ENCODE measurements at regions not wholly inside any gene's neighbourhood (a gene's known extent, or its start where the extent isn't known, plus 50 kb on each side); places are given as distances from the start of the nearest gene placed in this dataset.
A peak's percentile ranks its signal among the peaks of the same experiment; 100 is the strongest.

DNA sequence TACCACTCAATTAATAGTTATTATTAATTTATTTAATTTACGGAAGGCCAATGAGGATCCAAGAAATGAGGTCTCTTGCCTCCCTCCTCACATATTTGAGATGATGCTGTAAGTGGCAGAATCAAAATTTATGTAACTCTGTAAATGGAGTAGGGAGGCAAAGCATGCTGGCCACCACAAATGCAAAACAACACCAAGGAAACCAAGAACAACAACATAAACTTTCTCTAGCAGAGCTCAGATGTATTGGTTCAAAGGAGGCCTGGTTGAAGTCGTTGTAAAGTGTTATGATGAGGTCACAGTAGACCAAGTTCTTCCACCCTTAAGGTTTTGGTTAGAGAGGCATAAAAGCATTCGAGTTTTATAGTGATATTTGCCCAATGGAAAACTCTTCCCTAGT is 194.8 kb upstream of the FAT1 start:
- TF ChIP-seq MXI1 (IDR thresholded peaks at IDR 0.05; ENCODE audit: borderline replicate concordance, low read depth, low read length) (no peak), NFE2L2 (IDR thresholded peaks at IDR 0.05; ENCODE audit: low read depth, low read length) (no peak), POLR2A (IDR thresholded peaks at IDR 0.05; ENCODE audit: low read depth, low read length) (no peak), BHLHE40 (IDR thresholded peaks at IDR 0.05; ENCODE audit: low read depth, low read length) (no peak), RAD21 (IDR thresholded peaks at IDR 0.05; ENCODE audit: low read length) (no peak), CHD1 (IDR thresholded peaks at IDR 0.05; ENCODE audit: low read depth, low read length) (no peak), SMC3 (IDR thresholded peaks at IDR 0.05; ENCODE audit: low read depth, low read length) (no peak), MAFK (IDR thresholded peaks at IDR 0.05; ENCODE audit: low read depth, low read length) (no peak), FOS (IDR thresholded peaks at IDR 0.05; ENCODE audit: low read depth, low read length) (no peak), RCOR1 (IDR thresholded peaks at IDR 0.05; ENCODE audit: insufficient replicate concordance, low read length) (no peak), CEBPB (IDR thresholded peaks at IDR 0.05; ENCODE audit: low read depth, low read length) (no peak), MAZ (IDR thresholded peaks at IDR 0.05; ENCODE audit: borderline replicate concordance, low read depth, low read length) (no peak), RFX5 (IDR thresholded peaks at IDR 0.05; ENCODE audit: low read depth, low read length) (no peak)
- TF ChIP-seq, protein P1, sequence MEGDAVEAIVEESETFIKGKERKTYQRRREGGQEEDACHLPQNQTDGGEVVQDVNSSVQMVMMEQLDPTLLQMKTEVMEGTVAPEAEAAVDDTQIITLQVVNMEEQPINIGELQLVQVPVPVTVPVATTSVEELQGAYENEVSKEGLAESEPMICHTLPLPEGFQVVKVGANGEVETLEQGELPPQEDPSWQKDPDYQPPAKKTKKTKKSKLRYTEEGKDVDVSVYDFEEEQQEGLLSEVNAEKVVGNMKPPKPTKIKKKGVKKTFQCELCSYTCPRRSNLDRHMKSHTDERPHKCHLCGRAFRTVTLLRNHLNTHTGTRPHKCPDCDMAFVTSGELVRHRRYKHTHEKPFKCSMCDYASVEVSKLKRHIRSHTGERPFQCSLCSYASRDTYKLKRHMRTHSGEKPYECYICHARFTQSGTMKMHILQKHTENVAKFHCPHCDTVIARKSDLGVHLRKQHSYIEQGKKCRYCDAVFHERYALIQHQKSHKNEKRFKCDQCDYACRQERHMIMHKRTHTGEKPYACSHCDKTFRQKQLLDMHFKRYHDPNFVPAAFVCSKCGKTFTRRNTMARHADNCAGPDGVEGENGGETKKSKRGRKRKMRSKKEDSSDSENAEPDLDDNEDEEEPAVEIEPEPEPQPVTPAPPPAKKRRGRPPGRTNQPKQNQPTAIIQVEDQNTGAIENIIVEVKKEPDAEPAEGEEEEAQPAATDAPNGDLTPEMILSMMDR (conservative IDR thresholded peaks at IDR 0.05; ENCODE audit: low read depth, low read length) = no peak
- TF ChIP-seq, protein P2, sequence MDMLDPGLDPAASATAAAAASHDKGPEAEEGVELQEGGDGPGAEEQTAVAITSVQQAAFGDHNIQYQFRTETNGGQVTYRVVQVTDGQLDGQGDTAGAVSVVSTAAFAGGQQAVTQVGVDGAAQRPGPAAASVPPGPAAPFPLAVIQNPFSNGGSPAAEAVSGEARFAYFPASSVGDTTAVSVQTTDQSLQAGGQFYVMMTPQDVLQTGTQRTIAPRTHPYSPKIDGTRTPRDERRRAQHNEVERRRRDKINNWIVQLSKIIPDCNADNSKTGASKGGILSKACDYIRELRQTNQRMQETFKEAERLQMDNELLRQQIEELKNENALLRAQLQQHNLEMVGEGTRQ (IDR thresholded peaks at IDR 0.05; ENCODE audit: low read depth, low read length) = no peak
- 0 out of 2 replicates have a peak overlapping the region, but pooled peaks have one; percentile 4 for H4K91ac ChIP-seq (ENCODE audit: insufficient read depth, low read depth, low read length)
- no CpG with 5 or more reads among the region's 3 CpGs for WGBS, 2 experiments (ENCODE audit: extremely low coverage in 2 of 2, insufficient read length in 1 of 2)
- H4K20me1 ChIP-seq (ENCODE audit: insufficient read depth, low read length) = no peaks in the 10 kb centered on the region
- peak overlapping the region; percentile 74; the same call in 1 of the 2 replicates for H2BK120ac ChIP-seq (ENCODE audit: low read depth, low read length)
- H2BK5ac ChIP-seq (ENCODE audit: low read depth, low read length, poor library complexity, severe bottlenecking) = no peak overlapping the region
- H3K9me1 ChIP-seq (ENCODE audit: insufficient read depth, low read length) = peaks cover 3% of the 10 kb centered on the region; the same call in 1 of the 2 replicates
- no peak overlapping the region for H2AFZ ChIP-seq (replicated peaks; ENCODE audit: low read length, poor library complexity)
- intact Hi-C loops (cut with micrococcal nuclease) (no loop called here), dilution Hi-C loops (cut with HindIII; ENCODE audit: low sequenced_read_pairs, unreplicated experiment) (no loop called here), in situ Hi-C loops (cut with MboI; ENCODE audit: low sequenced_read_pairs) (no loop called here)
- 0 out of 4 replicates have a peak, but pooled peaks cover 0 to 6% of the 10 kb centered on the region in 2 experiments for H3K79me1 ChIP-seq (ENCODE audit: low read depth in 1 of 2, low read length in 2 of 2)
- H3K14ac ChIP-seq (replicated peaks; ENCODE audit: low read depth, low read length) = peak overlapping the region; percentile 7; the same call in 1 of the 2 replicates
- DNase-seq = no peak
- no peak overlapping the region for H2AK9ac ChIP-seq (replicated peaks; ENCODE audit: low read depth, low read length, poor library complexity)
- H3K4me3 ChIP-seq (ENCODE audit: insufficient read depth, low read depth, low read length) = no peak overlapping the region
- peak overlapping the region; percentile 98; the same call in 1 of the 3 replicates for H2BK15ac ChIP-seq (ENCODE audit: low read depth, low read length)
- peak overlapping the region; percentile 75; the same call in 1 of the 2 replicates for H2BK20ac ChIP-seq (ENCODE audit: low read depth, low read length)
- ATAC-seq (ENCODE audit: low read depth) = no peak
- H3K36me3 ChIP-seq (ENCODE audit: control insufficient read depth, insufficient read depth, low read length) = no peaks in the 10 kb centered on the region
- H2AK5ac ChIP-seq (ENCODE audit: low read depth, low read length) = no peak overlapping the region; the same call in 1 of the 2 replicates
- ChIA-PET CTCF (no interaction called here), POLR2A (ENCODE audit: unreplicated experiment) (no interaction called here)
- H4K5ac ChIP-seq (ENCODE audit: low read depth, low read length) = peak overlapping the region; percentile 80
- no peak overlapping the region for H3K27ac ChIP-seq (ENCODE audit: insufficient read depth, low read length)
- H3K4me2 ChIP-seq (ENCODE audit: low read depth, low read length) = no peak overlapping the region
- peak overlapping the region in 1 of 2 experiments; percentile 14; a peak in 1 of 4 replicates for H4K8ac ChIP-seq (ENCODE audit: low read depth in 2 of 2, low read length in 2 of 2)
- H3K4ac ChIP-seq (ENCODE audit: low read depth, low read length) = peak overlapping the region; percentile 9; the same call in 1 of the 2 replicates
- no peak overlapping the region for H3K56ac ChIP-seq (ENCODE audit: extremely low read depth, insufficient read depth, low read length)
- H3K9me3 ChIP-seq (ENCODE audit: control insufficient read depth, insufficient read depth, low read length) = no peaks in the 10 kb centered on the region
- H3K23ac ChIP-seq (ENCODE audit: low read depth, low read length) = no peak overlapping the region
- H3K27me3 ChIP-seq (ENCODE audit: control insufficient read depth, insufficient read depth, low read length) = no peaks in the 10 kb centered on the region
- BruUV-seq (replicated peaks) = no TSS peak
- H3K9ac ChIP-seq (ENCODE audit: low read depth, low read length) = no peak overlapping the region
- H3K18ac ChIP-seq (ENCODE audit: low read depth, low read length) = peak overlapping the region; percentile 87
- H3K4me1 ChIP-seq (ENCODE audit: control insufficient read depth, insufficient read depth, low read length) = peaks cover 9% of the 10 kb centered on the region
